GM12878 (cell line): ENCODE measurements at regions not wholly inside any gene's neighbourhood (a gene's known extent, or its start where the extent isn't known, plus 50 kb on each side); places are given as distances from the start of the nearest gene placed in this dataset.

Experiments
- ATAC-seq: fragments of 200-7000 bp; cut with Tn5 transposase; 3 replicates; pipeline ENCODE4 v1.9.1; 2020; ENCODE audit warnings: mild to moderate bottlenecking, moderate library complexity
- BruUV-seq: library from RNA; stranded (reverse); fragments of 400-500 nt; replicated peaks from 2 replicates; lab custom pipeline; 2021; lab: Mats Ljungman, UMichigan
- CTCF ChIA-PET: fragments of 300-600 bp; sonication (Branson Sonifier 250); formaldehyde crosslinking; extraction: SDS; loops from one replicate; lab custom pipeline; 2021; ENCODE audit warnings: inconsistent platforms; lab: Yijun Ruan, JAX
- POLR2A ChIA-PET: fragments of 350-600 bp; formaldehyde crosslinking; extraction: SDS; loops from one replicate; lab custom pipeline; 2021; ENCODE audit warnings: inconsistent platforms; lab: Charles Lee
- RAD21 ChIA-PET: fragments of 300-600 bp; sonication (Branson Sonifier 250); formaldehyde crosslinking; loops from one replicate; lab custom pipeline; 2023; ENCODE audit warnings: antibody characterized with exemption; ENCODE audit not compliant: unreplicated experiment; lab: Charles Lee
- SMC1A ChIA-PET: fragments of 300-600 bp; sonication (Branson Sonifier 250); formaldehyde crosslinking; loops from one replicate; lab custom pipeline; 2023; ENCODE audit not compliant: unreplicated experiment, uncharacterized antibody; lab: Charles Lee
- DNase-seq: peaks from one replicate; pipeline ENCODE4 v3.0.0-alpha.2; 2011; ENCODE audit warnings: low read depth, low spot score
- FAIRE-seq: peaks from 3 replicates; lab custom pipeline; 2011; peaks lifted over from hg19 to GRCh38; lab: Jason Lieb, UNC
- H2AFZ ChIP-seq: 2 replicates; pipeline ENCODE4 v1.6.0; 2011; ENCODE audit warnings: low read depth, low read length, control low read depth; ENCODE audit not compliant: control insufficient read depth
- H3K27ac ChIP-seq: 2 replicates; pipeline ENCODE4 v1.5.1; 2011; ENCODE audit warnings: control low read depth; ENCODE audit not compliant: control insufficient read depth, insufficient read depth
- H3K27me3 ChIP-seq, 2 experiments: replicated peaks in 1 of 2; 2 replicates each; pipeline versions ENCODE4 v1.6.0 to v1.6.1; 2011; ENCODE audit warnings: low read length in 1 of 2; ENCODE audit not compliant: control insufficient read depth in 2 of 2, insufficient read depth in 2 of 2
- H3K36me3 ChIP-seq, 2 experiments: 2 replicates each; pipeline ENCODE4 v1.5.1; 2011; ENCODE audit warnings: low read length in 1 of 2; ENCODE audit not compliant: control insufficient read depth in 2 of 2, insufficient read depth in 2 of 2
- H3K4me1 ChIP-seq: 2 replicates; pipeline ENCODE4 v1.6.1; 2011; ENCODE audit warnings: mild to moderate bottlenecking, low read length, moderate library complexity, mixed read lengths; ENCODE audit not compliant: control insufficient read depth, insufficient read depth
- H3K4me2 ChIP-seq: 2 replicates; pipeline ENCODE4 v1.6.0; 2011; ENCODE audit warnings: control low read depth; ENCODE audit not compliant: control insufficient read depth, insufficient read depth
- H3K4me3 ChIP-seq: fragments of 200-600 bp; sonication (generic); 2 replicates; pipeline ENCODE4 v1.5.1; 2016
- H3K79me2 ChIP-seq: 2 replicates; pipeline ENCODE4 v1.6.0; 2011; ENCODE audit warnings: low read length; ENCODE audit not compliant: control insufficient read depth, insufficient read depth
- H3K9ac ChIP-seq: 2 replicates; pipeline ENCODE4 v1.8.0; 2011; ENCODE audit warnings: low read length, control low read depth, mixed read lengths; ENCODE audit not compliant: control insufficient read depth, insufficient read depth
- H3K9me3 ChIP-seq: replicated peaks from 3 replicates; pipeline ENCODE4 v1.5.1; 2011; ENCODE audit warnings: mild to moderate bottlenecking, low read length; ENCODE audit not compliant: control insufficient read depth, insufficient read depth
- H4K20me1 ChIP-seq: 2 replicates; pipeline ENCODE4 v1.6.0; 2011; ENCODE audit not compliant: control insufficient read depth, insufficient read depth
- ATF2 ChIP-seq: IDR thresholded peaks from 2 replicates; pipeline ENCODE4 v1.6.1; 2012; ENCODE audit warnings: low read length, inconsistent platforms
- BACH1 ChIP-seq: fragments of 450-650 bp; IDR thresholded peaks from 2 replicates; pipeline ENCODE4 v1.6.1; 2017; ENCODE audit warnings: mild to moderate bottlenecking, borderline replicate concordance
- BCL11A ChIP-seq: IDR thresholded peaks from 2 replicates; pipeline ENCODE4 v1.6.1; 2011; ENCODE audit warnings: low read depth, low read length
- BMI1 ChIP-seq: fragments of 450-650 bp; IDR thresholded peaks from 2 replicates; pipeline ENCODE4 v1.6.1; 2016; ENCODE audit warnings: mild to moderate bottlenecking, moderate library complexity, borderline replicate concordance
- CBX3 ChIP-seq: fragments of 200-600 bp; sonication (generic); IDR thresholded peaks from 2 replicates; pipeline ENCODE4 v1.6.1; 2016; ENCODE audit warnings: low read depth, borderline replicate concordance
- IKZF2 ChIP-seq, 2 experiments: fragments of 450-650 bp; IDR thresholded peaks; 2 replicates each; pipeline ENCODE4 v1.6.1; 2017; ENCODE audit warnings: mild to moderate bottlenecking in 2 of 2, moderate library complexity in 2 of 2
- PRDM15 ChIP-seq: fragments of 450-650 bp; formaldehyde crosslinking; IDR thresholded peaks from 2 replicates; pipeline ENCODE4 v1.4.0; 2020; ENCODE audit warnings: mild to moderate bottlenecking, moderate library complexity
- REST ChIP-seq: IDR thresholded peaks from 2 replicates; pipeline ENCODE4 v1.6.1; 2012; ENCODE audit warnings: mild to moderate bottlenecking, low read depth, low read length
- SMAD1 ChIP-seq: fragments of 450-650 bp; IDR thresholded peaks from 2 replicates; pipeline ENCODE4 v1.6.1; 2018; ENCODE audit warnings: mild to moderate bottlenecking, low read depth; ENCODE audit not compliant: partially characterized antibody
- TARDBP ChIP-seq: IDR thresholded peaks from 2 replicates; pipeline ENCODE4 v1.6.1; 2016; ENCODE audit warnings: borderline replicate concordance
- YY1 ChIP-seq: IDR thresholded peaks from 2 replicates; pipeline ENCODE4 v1.6.1; 2011; ENCODE audit warnings: low read depth, mild to moderate bottlenecking, low read length
- ZNF24 ChIP-seq: fragments of 450-650 bp; IDR thresholded peaks from 2 replicates; pipeline ENCODE4 v1.6.1; 2017; ENCODE audit warnings: antibody characterized with exemption, mild to moderate bottlenecking
- ZZZ3 ChIP-seq: IDR thresholded peaks from 2 replicates; pipeline ENCODE4 v1.6.1; 2011; ENCODE audit warnings: low read depth; ENCODE audit not compliant: control insufficient read depth, insufficient read length
- WGBS: methylation state at CpG from one replicate; pipeline ENCODE4 v1.1.6; 2016; ENCODE audit warnings: low lambda C conversion rate; ENCODE audit not compliant: insufficient replicate concordance, insufficient coverage; ENCODE audit errors: missing lambda C conversion rate; 5-methylcytosine and 5-hydroxymethylcytosine counted together
- in situ Hi-C: fragments of 300-500 bp; cut with MboI; formaldehyde crosslinking; loops from 9 replicates; pipeline ENCODE4 v1.14.3; 2018; ENCODE audit warnings: mixed read lengths
- intact Hi-C: fragments of 100-400 bp; cut with micrococcal nuclease; formaldehyde crosslinking; loops from one replicate; pipeline ENCODE4 v1.14.2; 2022; ENCODE audit not compliant: unreplicated experiment

GRCh38 chr1:209400351-209401220 lies 182.9 kb upstream of the CAMK1G start:
- H3K36me3 ChIP-seq: no peaks in the 10 kb centered on the region
- H3K4me1 ChIP-seq: no peaks in the 10 kb centered on the region
- H4K20me1 ChIP-seq: no peaks in the 10 kb centered on the region
- H3K27ac ChIP-seq: no peak overlapping the region
- WGBS: under 1% methylated on average over 7 of the region's 7 CpGs
- intact Hi-C loops (no loop called here), in situ Hi-C loops (no loop called here)
- ChIA-PET POLR2A (no interaction called here), SMC1A (interaction anchor here (1.5 kb wide), 1 partner anchor 16 kb away, joined by 6 read pairs; no protein-coding TSS in a partner anchor), CTCF (no interaction called here), RAD21 (interaction anchor here (0.8 kb wide), 1 partner anchor 49 kb away, joined by 3 read pairs; no protein-coding TSS in a partner anchor)
- no peaks in the 10 kb centered on the region for H3K9me3 ChIP-seq
- H2AFZ ChIP-seq: no peak overlapping the region
- H3K4me2 ChIP-seq: no peak overlapping the region
- FAIRE-seq (no peak), ATAC-seq (peak; percentile 49), DNase-seq (no peak)
- no peaks in the 10 kb centered on the region for H3K79me2 ChIP-seq
- no peaks in the 10 kb centered on the region for H3K27me3 ChIP-seq
- H3K4me3 ChIP-seq: no peak overlapping the region
- no TSS peak for BruUV-seq
- H3K9ac ChIP-seq: no peak overlapping the region
- TF ChIP-seq BACH1 (no peak), ZNF24 (no peak), IKZF2 (IDR thresholded peaks at IDR 0.05) (no peak), SMAD1 (no peak), YY1 (no peak), BCL11A (no peak), BMI1 (no peak), ATF2 (no peak), TARDBP (no peak), CBX3 (no peak), ZZZ3 (no peak), REST (no peak), PRDM15 (no peak)
